Astrocyte of the spinal cord (primary cell): ENCODE measurements at regions not wholly inside any gene's neighbourhood (a gene's known extent, or its start where the extent isn't known, plus 50 kb on each side); places are given as distances from the start of the nearest gene placed in this dataset.

ENCODE experiments used
- DNase-seq: peaks from one replicate; pipeline ENCODE4 v3.0.0; 2011; ENCODE audit warnings: low read depth, low spot score
- H3K4me3 ChIP-seq: 2 replicates; pipeline ENCODE4 v1.5.1; 2011; ENCODE audit warnings: low read depth, mild to moderate bottlenecking, low read length, moderate library complexity
- CTCF ChIP-seq: IDR thresholded peaks from 2 replicates; pipeline ENCODE4 v1.5.1; 2012; ENCODE audit warnings: low read depth, mild to moderate bottlenecking, low read length, inconsistent platforms
- in situ Hi-C: cut with HindIII; loops from 2 replicates; pipeline ENCODE4 v1.10.0; 2017; ENCODE audit warnings: low sequenced_read_pairs

- in situ Hi-C loops, result no loop called here
- no peak for TF ChIP-seq CTCF
- no peak overlapping the region for H3K4me3 ChIP-seq
- no peak for DNase-seq
These were observed 419.2 kb downstream of the SLITRK6 start for GRCh38 chr13:85379991-85380390.

- no peak for TF ChIP-seq CTCF
- in situ Hi-C loops, result no loop called here
- no peak for DNase-seq
- H3K4me3 ChIP-seq, result no peak overlapping the region
These were observed 419.8 kb downstream of the SLITRK6 start for GRCh38 chr13:85379433-85379832.

GRCh38 chr13:85377783-85378182, 421.4 kb downstream of the SLITRK6 start:
- no peak for DNase-seq
- TF ChIP-seq CTCF, result no peak
- H3K4me3 ChIP-seq, result no peak overlapping the region
- in situ Hi-C loops, result no loop called here

- TF ChIP-seq CTCF, result no peak
- DNase-seq, result no peak
- in situ Hi-C loops, result no loop called here
- no peak overlapping the region for H3K4me3 ChIP-seq
These were observed 425.9 kb downstream of the SLITRK6 start for GRCh38 chr13:85373322-85373721.

- DNase-seq, result no peak
- no peak overlapping the region for H3K4me3 ChIP-seq
- in situ Hi-C loops, result no loop called here
- no peak for TF ChIP-seq CTCF
These were observed 428.0 kb downstream of the SLITRK6 start for GRCh38 chr13:85371254-85371653.

GRCh38 chr13:85368686-85369085, 430.5 kb downstream of the SLITRK6 start:
- no peak for DNase-seq
- in situ Hi-C loops, result no loop called here
- TF ChIP-seq CTCF, result no peak
- no peak overlapping the region for H3K4me3 ChIP-seq

GRCh38 chr13:85367887-85368286, 431.3 kb downstream of the SLITRK6 start:
- no peak overlapping the region for H3K4me3 ChIP-seq
- in situ Hi-C loops, result no loop called here
- no peak for TF ChIP-seq CTCF
- peak; percentile 50 for DNase-seq
